Left ventricle myocardium inferior (tissue), 1 donor: ENCODE measurements at regions not wholly inside any gene's neighbourhood (a gene's known extent, or its start where the extent isn't known, plus 50 kb on each side); places are given as distances from the start of the nearest gene placed in this dataset.
A peak's percentile ranks its signal among the peaks of the same experiment; 100 is the strongest.

Source experiments
- DNase-seq: peaks from one replicate; pipeline ENCODE4 v3.0.0-alpha.2; 2020
- H3K27ac ChIP-seq: fragments of 200-600 bp; replicated peaks from 2 replicates; pipeline ENCODE4 v1.8.0; 2021
- H3K27me3 ChIP-seq: fragments of 200-600 bp; 2 replicates; pipeline ENCODE4 v1.8.0; 2021; ENCODE audit warnings: low read depth
- H3K36me3 ChIP-seq: fragments of 200-600 bp; 2 replicates; pipeline ENCODE4 v1.8.0; 2021
- H3K4me1 ChIP-seq: fragments of 200-600 bp; 2 replicates; pipeline ENCODE4 v1.8.0; 2021
- H3K4me3 ChIP-seq: fragments of 200-600 bp; 2 replicates; pipeline ENCODE4 v1.8.0; 2021; ENCODE audit warnings: mild to moderate bottlenecking, moderate library complexity
- H3K9me3 ChIP-seq: fragments of 200-600 bp; replicated peaks from 2 replicates; pipeline ENCODE4 v1.8.0; 2021
- CTCF ChIP-seq: fragments of 200-600 bp; IDR thresholded peaks from 2 replicates; pipeline ENCODE4 v1.8.0; 2021; ENCODE audit warnings: antibody characterized with exemption, mild to moderate bottlenecking, borderline replicate concordance
- intact Hi-C: fragments of 100-400 bp; cut with micrococcal nuclease; formaldehyde crosslinking; loops from one replicate; pipeline ENCODE4 v1.11.0; 2022
- donor health status: DM: no; HTN: yes; CAD: no; lungs with severe emphysema.

GRCh38 chr13:84873951-84874350 lies 925.3 kb downstream of the SLITRK6 start:
- intact Hi-C loops: no loop called here
- Histone ChIP-seq H3K4me3 (no peak overlapping the region), H3K36me3 (no peaks in the 10 kb centered on the region), H3K27me3 (no peaks in the 10 kb centered on the region), H3K4me1 (no peaks in the 10 kb centered on the region), H3K9me3 (peaks cover 20% of the 10 kb centered on the region), H3K27ac (no peak overlapping the region)
- no peak for DNase-seq
- TF ChIP-seq CTCF: no peak

- no peaks in the 10 kb centered on the region for H3K4me1 ChIP-seq
- TF ChIP-seq CTCF: peak; percentile 20
- H3K36me3 ChIP-seq: no peaks in the 10 kb centered on the region
- no peak overlapping the region for H3K4me3 ChIP-seq
- DNase-seq: no peak
- H3K27me3 ChIP-seq: no peaks in the 10 kb centered on the region
- intact Hi-C loops: no loop called here
- H3K9me3 ChIP-seq: no peaks in the 10 kb centered on the region
- no peak overlapping the region for H3K27ac ChIP-seq
Measured at GRCh38 chr13:84870190-84870589, 929.0 kb downstream of the SLITRK6 start.

- Histone ChIP-seq H3K27me3 (no peaks in the 10 kb centered on the region), H3K9me3 (no peaks in the 10 kb centered on the region), H3K4me3 (no peak overlapping the region), H3K4me1 (no peaks in the 10 kb centered on the region), H3K27ac (no peak overlapping the region), H3K36me3 (no peaks in the 10 kb centered on the region)
- TF ChIP-seq CTCF: no peak
- DNase-seq: no peak
- intact Hi-C loops: no loop called here
Measured at GRCh38 chr13:84867246-84867645, 932.0 kb downstream of the SLITRK6 start.

GRCh38 chr13:84865783-84866221 lies 933.4 kb downstream of the SLITRK6 start:
- Histone ChIP-seq H3K27me3 (no peaks in the 10 kb centered on the region), H3K27ac (no peak overlapping the region), H3K36me3 (no peaks in the 10 kb centered on the region), H3K9me3 (no peaks in the 10 kb centered on the region), H3K4me3 (no peak overlapping the region), H3K4me1 (no peaks in the 10 kb centered on the region)
- no peak for DNase-seq
- TF ChIP-seq CTCF: no peak
- intact Hi-C loops: no loop called here

- intact Hi-C loops: no loop called here
- no peak for DNase-seq
- H3K36me3 ChIP-seq: no peaks in the 10 kb centered on the region
- H3K4me3 ChIP-seq: no peak overlapping the region
- H3K9me3 ChIP-seq: no peaks in the 10 kb centered on the region
- no peaks in the 10 kb centered on the region for H3K27me3 ChIP-seq
- H3K27ac ChIP-seq: no peak overlapping the region
- no peak for TF ChIP-seq CTCF
- H3K4me1 ChIP-seq: no peaks in the 10 kb centered on the region
Measured at GRCh38 chr13:84864341-84864740, 934.9 kb downstream of the SLITRK6 start.

GRCh38 chr13:84847107-84847506 lies 952.1 kb downstream of the SLITRK6 start:
- H3K9me3 ChIP-seq: peaks cover 5% of the 10 kb centered on the region
- no peak for TF ChIP-seq CTCF
- H3K27me3 ChIP-seq: no peaks in the 10 kb centered on the region
- intact Hi-C loops: no loop called here
- no peak overlapping the region for H3K4me3 ChIP-seq
- no peak overlapping the region for H3K27ac ChIP-seq
- H3K4me1 ChIP-seq: no peaks in the 10 kb centered on the region
- no peak for DNase-seq
- no peaks in the 10 kb centered on the region for H3K36me3 ChIP-seq
